ENCODE measurements at regions not wholly inside any gene's neighbourhood (a gene's known extent, or its start where the extent isn't known, plus 50 kb on each side); places are given as distances from the start of the nearest gene placed in this dataset.

DNA sequence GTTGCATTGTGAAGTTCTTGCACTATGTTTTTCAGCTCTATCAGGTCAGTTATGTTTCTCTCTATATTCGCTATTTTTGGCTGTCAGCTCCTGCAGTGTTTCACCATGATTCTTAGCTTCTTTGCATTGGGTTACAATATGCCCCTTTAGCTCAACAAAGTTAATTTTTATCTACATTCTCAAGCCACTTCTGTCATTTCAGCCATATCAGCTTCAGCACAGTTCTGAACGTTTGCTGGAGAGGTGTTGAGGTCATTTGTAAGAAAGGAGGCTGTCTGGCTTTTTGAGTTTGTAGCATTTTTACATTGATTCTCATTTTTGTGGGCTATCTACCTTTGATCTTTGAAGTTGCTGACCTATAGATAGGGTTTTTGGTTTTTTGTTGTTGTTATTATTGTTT is 573.2 kb upstream of the RGS18 start:
- DNase-seq: no peak

DNA sequence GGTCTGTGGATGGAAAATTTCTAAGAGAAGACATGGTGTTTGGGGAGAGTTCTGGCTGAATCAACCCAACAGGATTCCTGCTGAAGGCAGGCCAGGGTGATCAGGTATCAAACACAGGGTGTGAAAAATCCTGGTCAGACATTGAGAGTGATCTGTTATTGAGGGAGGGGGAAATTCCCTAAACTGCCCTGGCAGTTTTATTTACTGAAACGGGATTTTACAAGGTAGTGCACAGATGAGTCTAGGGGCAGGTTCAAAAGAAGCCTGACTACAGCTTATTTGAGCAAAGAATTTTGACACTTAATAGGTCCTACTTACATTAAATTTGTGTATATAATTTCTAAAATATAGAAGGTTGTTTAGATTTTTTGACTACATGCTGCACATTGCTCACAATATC is 569.4 kb upstream of the RGS18 start:
- no peak for DNase-seq

DNA sequence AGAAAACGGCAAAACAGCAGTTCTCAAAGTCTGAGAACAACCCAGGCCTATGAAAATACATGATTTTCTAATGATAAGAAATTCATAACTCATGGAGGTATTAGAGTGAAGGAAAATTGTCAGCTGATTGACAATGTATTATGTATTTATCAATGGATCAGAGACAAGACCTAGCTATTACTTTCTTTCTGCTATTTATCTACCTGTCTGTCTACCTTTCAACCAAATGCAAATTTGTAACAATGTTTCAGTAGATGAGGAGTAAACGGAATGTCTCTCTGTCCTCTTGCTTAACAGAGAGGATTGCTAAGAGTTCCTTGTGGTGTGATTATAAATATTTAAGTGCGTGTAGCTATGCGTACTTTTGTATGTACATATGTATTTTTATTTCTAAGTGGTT is 568.7 kb upstream of the RGS18 start:
- DNase-seq: no peak

DNA sequence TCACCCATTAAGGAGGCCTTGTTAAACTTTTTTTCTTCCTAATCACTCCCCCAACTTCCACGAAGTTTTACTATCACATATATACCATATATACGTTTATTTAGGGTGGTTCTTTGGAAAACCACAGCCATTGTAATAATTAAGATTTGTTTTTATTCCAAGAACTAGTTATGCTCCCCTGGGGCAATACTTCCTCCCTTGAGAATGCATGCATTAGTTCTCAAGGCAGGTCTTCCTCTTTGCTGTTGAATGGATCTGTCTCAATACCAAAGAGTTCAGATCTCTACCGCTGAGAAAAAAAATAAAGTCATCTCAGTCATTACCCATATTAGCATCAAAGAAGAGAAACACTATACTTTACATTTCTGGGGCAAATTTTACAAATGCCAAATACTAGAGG is 567.7 kb upstream of the RGS18 start:
- DNase-seq: no peak

DNA sequence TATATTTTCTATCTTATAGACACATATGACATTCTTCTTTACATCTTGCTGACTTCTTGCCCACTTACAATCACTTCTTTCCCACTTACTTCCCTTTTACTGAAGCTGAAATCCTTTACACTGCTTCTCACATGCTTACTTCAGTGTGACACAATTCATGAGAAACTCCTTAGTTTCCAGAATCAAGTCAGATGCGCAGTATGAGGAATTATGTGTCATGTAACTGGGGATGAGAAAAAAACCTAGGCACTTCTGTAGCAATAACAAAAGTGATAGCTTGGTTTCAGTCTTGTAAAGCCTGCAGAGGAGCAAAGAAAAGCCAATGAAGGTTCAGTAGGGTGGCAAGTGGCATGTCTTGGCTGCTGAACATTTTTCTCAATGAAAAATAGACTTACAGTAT is 566.2 kb upstream of the RGS18 start:
- no peak for DNase-seq

DNA sequence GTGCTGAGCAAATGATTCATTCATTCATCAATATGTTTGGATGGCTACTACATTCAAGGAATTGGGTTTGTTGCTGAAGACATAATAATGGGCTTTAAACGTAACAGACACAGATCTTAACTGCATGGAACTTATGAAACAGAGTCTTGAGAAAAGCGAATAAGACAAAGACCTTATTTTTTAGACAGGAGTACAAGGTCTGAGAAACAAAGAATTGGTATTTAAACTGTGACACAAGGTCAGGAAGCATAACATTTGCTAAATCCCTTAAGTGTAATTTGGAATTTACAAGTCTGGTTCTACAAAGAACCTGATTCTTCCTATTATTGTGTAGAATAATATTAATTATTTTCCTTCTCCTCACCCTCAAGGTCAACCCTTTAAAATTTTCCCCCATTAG is 565.4 kb upstream of the RGS18 start:
- DNase-seq: no peak

DNA sequence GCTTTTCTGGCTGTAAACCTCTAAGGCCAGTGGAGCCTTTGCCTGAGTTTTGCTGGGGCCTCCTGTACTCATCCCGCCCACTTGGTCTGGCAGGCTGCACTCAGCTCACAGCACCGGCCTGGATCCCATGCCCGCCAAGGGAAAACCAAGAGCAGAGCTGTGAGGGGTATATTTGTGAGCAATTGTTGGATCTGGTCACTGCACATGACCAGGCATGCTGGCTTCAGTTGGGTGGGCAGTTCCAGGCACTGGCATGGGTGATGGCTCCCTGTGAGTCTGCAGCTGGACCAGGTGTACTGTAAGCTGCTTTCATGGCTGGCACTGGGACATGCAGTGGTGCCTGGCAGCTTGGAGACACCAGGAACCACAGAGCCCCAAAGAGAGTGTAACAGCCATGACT is 563.1 kb upstream of the RGS18 start:
- no peak for DNase-seq

DNA sequence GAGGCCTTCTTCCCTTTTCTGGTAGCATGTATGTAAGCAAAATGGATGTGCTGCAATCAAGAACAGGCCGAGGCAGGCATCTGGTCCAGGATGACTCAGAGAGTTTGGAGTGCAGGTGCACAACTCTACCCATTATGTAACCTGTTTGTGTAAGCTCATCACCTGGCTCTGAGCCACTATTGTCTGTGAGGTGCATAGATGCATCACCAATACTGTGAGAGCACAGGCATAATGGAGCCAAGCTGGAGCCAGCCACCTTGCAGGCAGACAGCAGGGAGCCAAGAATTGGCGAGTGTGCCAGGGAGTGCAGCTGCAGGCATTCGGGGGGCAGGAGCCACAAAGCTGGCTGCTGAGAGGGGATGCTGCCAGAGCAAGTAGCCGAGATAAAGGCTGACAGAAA is 549.9 kb upstream of the RGS18 start:
- DNase-seq: no peak

DNA sequence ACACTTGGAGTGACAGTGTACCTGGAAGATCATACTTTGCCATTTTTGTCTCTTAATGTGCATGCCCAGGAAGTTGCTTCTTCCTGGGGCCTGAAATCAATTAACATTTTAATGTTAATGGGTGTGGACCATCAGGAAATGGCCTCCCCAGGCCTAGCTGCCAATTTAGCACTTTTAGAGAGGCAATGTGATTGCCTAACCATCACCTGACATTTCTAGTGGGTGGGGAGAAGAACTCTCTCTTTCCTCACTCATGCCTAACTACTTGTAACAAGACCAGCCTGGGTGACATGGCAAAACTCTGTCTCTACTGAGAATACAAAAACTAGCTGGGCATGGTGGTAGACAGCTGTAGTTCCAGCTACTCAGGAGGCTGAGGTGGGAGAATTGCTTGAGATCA is 549.0 kb upstream of the RGS18 start:
- no peak for DNase-seq

DNA sequence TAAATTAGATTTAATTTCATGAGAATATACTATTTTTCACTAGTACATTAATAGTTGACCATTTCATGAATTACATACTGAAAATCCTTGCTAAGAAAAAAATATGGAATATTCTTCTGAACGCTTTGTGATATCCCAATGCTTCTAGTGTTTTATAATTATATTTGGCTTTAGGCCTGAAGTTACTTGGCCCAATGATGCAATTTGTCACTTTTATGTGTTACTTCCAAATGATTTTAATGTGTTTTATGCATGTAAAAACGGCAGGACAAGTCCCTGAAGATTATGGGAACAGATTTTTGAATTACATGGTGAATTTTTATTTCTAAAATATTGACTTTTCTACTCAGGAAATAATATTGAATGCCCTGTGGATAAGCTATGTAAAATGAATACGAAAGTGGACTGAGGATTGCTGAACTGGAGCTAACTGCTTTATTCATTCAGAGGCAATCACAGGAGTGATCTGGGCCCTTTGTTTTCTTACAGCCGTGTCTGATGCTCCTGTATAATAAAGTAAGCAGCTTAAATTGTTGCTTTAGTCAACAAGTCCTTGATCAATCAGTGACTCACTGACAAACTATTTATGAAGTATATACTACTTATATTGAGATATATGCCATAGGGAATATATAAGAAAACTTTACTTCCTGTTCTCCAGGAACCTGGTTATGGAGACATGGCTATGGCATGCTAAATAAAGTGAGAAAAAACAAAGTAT is 543.0 kb upstream of the RGS18 start:
- peak; percentile 18 for DNase-seq

DNA sequence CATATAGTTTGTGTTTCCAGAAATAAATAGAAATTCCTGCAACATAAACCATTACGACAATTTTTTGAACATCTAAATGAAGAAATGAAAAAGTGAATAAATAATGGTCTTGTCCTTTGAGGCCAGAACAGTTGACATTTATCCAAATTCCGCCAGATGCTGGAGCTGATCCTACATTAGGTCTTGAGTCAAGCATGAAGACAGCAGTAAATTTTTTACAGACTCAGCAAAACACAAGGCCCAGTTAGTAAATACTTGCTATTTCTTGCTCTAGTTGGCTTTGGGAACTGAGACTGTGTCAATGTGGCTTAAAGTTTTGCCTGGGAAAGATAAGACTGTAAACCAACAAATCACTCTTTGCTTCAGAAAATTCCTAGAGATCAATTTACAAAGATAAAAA is 540.1 kb upstream of the RGS18 start:
- peak; percentile 60 for DNase-seq

DNA sequence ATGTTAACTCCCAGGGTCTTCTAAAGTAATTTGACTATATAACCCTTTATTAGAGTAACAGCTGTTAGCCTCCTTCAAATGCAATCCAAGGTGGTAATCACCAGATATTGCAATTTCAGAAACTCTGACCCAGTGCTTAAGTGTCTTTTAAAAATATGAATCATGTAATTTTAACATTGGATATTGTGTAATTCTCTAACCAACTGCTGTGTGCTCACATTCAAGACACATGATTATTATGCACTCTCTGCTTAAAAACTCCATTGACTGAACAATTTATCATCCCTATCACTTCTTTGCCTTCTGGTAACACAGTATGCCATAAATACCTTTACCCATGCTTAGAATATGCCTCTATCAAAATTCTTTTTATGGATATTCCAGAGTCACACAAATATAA is 537.4 kb upstream of the RGS18 start:
- DNase-seq: no peak

DNA sequence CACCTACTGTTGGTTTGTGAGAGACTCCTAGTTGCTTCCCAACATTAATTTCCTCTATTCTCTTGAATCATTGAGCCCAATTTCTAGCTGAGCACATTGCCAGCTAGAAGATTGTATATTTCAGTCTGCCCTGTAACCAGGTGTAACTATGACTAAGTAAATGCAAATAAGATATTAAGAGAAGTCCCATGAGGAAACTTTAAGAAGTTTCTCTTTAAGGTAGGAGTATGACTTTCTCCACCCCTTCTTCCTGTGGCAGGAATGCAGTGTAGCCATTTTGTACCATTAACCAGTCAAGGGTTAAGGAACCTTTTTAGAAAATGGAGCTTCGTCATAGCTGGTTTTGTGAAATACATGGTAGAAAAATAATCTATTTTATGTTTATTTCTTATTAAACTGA is 534.2 kb upstream of the RGS18 start:
- DNase-seq: no peak

DNA sequence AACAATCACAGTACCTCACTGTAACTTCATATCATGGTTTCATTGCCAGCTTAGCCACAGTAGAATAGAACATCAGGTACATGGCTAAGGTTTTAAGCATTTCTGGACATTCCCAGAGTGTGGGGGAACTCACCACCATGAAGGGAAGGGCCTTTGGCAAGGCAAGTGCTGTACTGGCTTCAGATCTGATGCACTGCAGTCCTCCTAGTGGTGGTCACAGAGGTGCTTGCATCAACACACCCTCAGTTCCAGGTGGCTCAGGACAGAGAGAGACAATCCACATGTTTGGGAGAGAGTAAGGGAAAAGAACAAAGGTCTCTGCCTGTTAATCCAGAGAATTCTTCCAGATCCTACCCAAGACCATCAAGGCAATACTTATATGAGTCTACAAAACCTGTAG is 528.4 kb upstream of the RGS18 start:
- no peak for DNase-seq

DNA sequence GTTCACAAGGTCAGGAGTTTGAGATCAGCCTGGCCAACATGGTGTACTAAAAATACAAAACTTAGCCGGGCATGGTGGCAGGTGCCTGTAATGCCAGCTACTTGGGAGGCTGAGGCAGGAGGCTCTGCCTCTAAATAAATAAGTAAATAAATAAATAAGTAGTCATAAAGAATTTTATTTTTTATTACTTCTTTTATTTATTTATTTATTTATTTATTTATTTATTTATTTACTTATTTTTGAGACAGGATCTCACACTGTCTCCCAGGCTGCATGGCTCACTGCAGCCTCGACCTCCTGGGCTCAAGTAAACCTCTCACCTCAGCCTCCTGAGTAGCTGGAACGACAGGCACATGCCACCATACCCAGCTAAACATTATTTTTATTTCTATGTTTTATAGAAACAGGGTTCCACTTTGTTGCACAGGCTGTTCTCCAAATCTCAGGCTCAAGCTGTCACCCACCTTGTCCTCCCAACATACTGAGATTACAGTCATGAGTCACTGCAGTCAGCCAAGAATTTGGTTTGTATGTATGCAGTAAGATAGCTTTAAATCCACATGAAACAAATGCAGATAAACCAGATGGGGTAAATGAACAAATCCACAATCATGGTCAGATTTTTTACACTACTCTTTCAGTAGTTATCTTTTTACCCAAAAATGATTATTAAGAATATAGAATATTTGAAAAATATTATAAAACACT is 523.3 kb upstream of the RGS18 start:
- DNase-seq: no peak

DNA sequence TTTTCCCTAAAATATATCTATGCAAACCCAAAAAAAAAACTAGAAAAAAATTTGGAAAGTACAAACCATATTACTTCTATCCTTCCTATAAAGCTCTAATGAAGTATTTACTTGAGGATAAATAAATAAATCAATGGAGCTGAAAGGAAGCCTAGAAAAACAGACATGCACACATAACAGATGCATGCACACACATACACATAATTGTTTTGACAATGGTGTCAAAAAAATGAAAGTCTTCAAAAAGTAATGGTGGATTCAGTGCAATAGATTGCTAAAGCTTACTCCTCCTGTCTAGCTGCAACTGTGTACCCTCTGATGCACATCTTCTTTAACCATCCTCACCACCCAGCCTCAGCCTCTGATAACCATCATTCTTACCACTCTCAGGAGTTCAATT is 521.9 kb upstream of the RGS18 start:
- DNase-seq: no peak

DNA sequence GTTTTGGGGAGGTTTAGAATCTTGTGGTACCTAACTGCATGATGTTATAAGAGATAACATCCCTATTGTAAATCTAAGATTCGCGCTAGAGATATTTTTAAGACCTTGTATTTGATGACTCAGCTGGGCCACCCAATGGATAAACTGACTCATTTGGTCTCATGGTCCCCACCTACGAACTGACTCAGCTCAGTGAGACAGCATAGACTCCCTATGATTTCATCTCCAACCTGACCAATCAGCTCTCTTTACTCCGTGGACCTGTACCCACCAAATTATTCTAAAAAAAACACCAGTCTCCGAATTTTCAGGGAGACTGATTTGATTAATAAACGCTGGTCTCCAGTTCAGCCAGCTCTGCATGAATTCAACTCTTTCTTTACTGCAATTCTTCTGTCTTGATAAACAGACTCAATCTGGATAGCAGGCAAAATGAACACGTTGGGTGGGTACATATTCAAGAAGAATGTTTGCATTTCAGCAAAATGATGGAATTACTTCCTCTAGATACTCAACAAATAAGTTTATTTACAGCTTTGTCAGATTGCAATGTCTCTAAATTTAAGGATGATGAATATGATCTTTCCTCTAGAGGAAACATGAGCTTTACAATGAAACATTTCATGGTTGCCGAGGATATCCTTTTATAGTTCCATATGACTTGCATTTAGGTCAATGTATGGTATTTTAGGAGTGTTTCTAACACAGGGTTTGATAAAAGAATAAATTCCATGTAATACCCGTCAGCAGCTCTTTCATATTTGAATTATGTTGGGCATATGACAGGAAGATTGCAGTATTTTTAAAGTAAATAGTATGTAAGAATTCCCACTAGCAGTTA is 516.6 kb upstream of the RGS18 start:
- DNase-seq: no peak

DNA sequence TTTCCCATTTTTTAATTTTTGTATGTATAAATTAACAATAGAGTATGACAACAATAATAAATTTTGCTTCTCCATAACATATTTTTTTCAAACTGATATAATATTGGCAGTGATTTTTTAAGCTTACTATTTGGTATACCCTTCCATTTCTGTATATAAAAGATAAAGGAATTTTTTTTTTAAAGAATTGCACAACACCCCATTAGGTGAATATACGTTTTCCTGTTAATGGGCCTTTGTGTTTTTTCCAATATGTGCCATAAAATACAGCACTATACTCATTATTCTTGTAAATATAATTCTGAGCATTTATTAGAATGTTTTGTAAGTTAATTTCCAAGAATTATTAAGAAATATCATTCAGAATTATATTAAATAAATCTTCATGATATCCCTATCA is 515.2 kb upstream of the RGS18 start:
- DNase-seq: no peak

DNA sequence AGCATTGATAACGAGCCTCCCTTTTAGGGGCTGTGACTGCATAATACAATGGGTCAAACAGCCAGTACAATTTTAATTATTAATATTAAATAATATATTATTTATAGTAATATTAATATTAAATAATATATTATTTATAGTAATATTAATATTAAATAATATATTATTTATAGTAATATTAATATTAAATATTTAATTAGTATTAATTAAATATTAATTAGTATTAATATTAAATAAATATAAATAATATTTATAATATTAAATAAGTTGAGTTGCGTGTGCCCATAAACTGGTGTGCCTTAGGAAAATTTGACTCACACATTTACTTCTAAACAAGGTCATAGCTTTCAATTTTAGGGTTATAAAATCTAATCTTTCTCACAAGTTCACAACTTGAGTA is 509.3 kb upstream of the RGS18 start:
- no peak for DNase-seq

DNA sequence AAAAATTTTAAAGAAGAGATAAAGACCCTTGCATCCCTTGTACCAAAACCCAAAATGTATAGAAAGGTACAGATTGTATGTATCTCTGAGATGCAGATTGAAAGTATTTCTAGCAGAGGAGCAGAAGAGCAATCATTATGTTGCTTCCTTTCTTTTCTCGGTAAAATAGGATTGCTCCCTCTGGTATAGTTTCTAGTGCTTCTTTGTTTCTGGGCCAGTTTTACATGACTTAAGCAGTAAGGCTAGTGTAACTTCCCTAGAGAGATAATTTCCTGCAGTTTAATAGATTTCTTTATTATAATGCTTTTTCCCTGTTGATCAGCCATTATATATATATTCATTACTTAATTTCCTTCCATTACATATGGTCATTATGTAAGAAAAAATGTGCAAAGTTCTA is 496.2 kb upstream of the RGS18 start:
- no peak for DNase-seq

DNA sequence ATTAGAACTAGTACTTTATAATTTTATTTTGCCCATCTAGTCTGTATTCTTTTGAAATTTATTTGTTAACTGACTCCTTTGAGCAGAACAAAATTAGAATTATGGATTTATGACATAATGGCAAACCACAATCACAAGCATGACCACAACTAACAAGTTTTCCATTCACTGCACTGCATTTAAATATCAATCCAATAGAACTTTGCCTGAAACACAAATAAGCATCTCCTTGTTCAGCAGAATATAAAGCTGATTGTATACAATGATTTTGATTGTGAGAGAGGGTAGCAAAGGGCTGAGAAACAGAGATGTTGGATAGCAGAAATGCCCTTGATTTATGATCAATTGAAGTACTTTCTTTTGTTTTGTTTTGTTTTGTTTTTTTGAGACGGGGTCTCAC is 495.5 kb upstream of the RGS18 start:
- DNase-seq: no peak

DNA sequence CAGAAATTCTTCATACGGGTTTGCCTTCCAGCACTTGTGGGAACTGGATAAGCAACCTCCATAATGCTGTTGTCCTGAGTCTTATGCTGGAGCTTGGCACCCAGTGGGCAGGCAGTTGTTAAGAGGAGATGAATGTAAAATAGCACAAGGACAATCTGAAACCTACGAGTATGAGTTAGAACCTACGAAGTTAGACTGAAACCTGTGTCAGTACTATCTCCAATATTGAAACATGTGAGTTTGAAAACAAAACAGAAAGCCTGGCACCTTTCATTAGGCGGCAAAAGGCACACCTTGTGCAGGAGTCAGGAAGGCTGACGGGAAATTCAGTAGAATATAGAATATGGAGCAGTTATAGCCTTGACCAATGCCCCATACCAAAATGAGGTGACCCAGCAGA is 489.7 kb upstream of the RGS18 start:
- DNase-seq: no peak

DNA sequence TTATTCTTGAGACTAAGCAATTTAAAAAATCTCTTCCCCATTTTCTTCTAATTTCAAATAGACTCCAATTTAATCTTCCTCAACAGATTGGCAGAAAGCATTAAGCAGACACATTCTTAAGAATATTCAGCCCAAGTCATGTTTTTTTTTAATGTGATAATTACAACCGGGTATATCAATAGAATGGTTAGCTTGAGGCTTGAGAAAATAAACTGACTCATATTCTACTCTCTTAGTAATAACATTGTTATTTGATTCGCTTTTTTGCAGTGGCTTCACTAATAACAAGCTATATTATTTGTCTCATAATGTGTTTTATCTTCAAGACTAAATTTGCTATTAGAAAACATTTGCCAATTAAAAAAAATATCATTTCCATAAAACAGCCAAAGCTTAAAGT is 488.6 kb upstream of the RGS18 start:
- no peak for DNase-seq

Measured in muscle of arm (tissue), 1 donor.